Naive thymus-derived CD4-positive, alpha-beta T cell (primary cell): ENCODE measurements at regions not wholly inside any gene's neighbourhood (a gene's known extent, or its start where the extent isn't known, plus 50 kb on each side); places are given as distances from the start of the nearest gene placed in this dataset.

Experiments
- ATAC-seq: fragments of 150-1000 bp; cut with Tn5 transposase; 2 replicates; pipeline ENCODE4 v1.10.0; 2021; ENCODE audit warnings: mild to moderate bottlenecking, moderate library complexity
- CTCF ChIA-PET: fragments of 350-600 bp; sonication (Branson Sonifier 250); formaldehyde crosslinking; loops from one replicate; lab custom pipeline; 2021; ENCODE audit warnings: antibody characterized with exemption; lab: Charles Lee
- POLR2A ChIA-PET: fragments of 350-600 bp; sonication (Branson Sonifier 250); formaldehyde crosslinking; loops from one replicate; lab custom pipeline; 2021; ENCODE audit warnings: antibody characterized with exemption, inconsistent platforms; lab: Charles Lee
- DNase-seq, 9 donors: peaks; one replicate each; pipeline versions ENCODE4 v3.0.0 to v3.0.0-alpha.2; 2020 to 2022; ENCODE audit warnings: mixed read lengths in 1 of 9
- H3K27ac ChIP-seq: one replicate; pipeline ENCODE4 v1.7.0; 2013; ENCODE audit warnings: mild to moderate bottlenecking, low read depth, low read length, moderate library complexity
- H3K27me3 ChIP-seq, 2 donors: one replicate each; pipeline ENCODE4 v1.7.0; 2013; ENCODE audit warnings: low read length in 2 of 2, mild to moderate bottlenecking in 2 of 2, moderate library complexity in 2 of 2; ENCODE audit not compliant: control insufficient read depth in 2 of 2, insufficient read depth in 2 of 2
- H3K36me3 ChIP-seq, 3 experiments: 1 replicate in 2 of 3; 2 replicates in 1 of 3; pipeline ENCODE4 v1.7.0; 2013; ENCODE audit warnings: low read length in 3 of 3, mild to moderate bottlenecking in 3 of 3, moderate library complexity in 1 of 3; ENCODE audit not compliant: insufficient read depth in 3 of 3, control insufficient read depth in 2 of 3
- H3K4me1 ChIP-seq, 2 donors: one replicate each; pipeline ENCODE4 v1.7.0; 2013; ENCODE audit warnings: low read length in 2 of 2, mild to moderate bottlenecking in 2 of 2, moderate library complexity in 1 of 2; ENCODE audit not compliant: control insufficient read depth in 2 of 2, insufficient read depth in 2 of 2
- H3K4me3 ChIP-seq: 2 replicates; pipeline ENCODE4 v1.7.0; 2013; ENCODE audit warnings: mild to moderate bottlenecking, low read length
- H3K9me3 ChIP-seq, 3 experiments: 1 replicate in 2 of 3; 2 replicates in 1 of 3; pipeline ENCODE4 v1.7.0; 2013; ENCODE audit warnings: low read length in 3 of 3; ENCODE audit not compliant: control insufficient read depth in 2 of 3
- H3K27ac Mint-ChIP-seq, 9 donors: one replicate each; pipeline ENCODE4 v1.8.0; 2020 to 2022; ENCODE audit warnings: mixed read lengths in 9 of 9, mild to moderate bottlenecking in 8 of 9, moderate library complexity in 5 of 9, inconsistent platforms in 2 of 9
- H3K27me3 Mint-ChIP-seq, 5 donors: one replicate each; pipeline ENCODE4 v1.8.0; 2021 to 2022; ENCODE audit warnings: mixed read lengths in 5 of 5, mild to moderate bottlenecking in 1 of 5
- H3K36me3 Mint-ChIP-seq, 5 donors: one replicate each; pipeline ENCODE4 v1.8.0; 2020 to 2022; ENCODE audit warnings: mixed read lengths in 5 of 5, mild to moderate bottlenecking in 3 of 5, inconsistent platforms in 1 of 5
- H3K4me1 Mint-ChIP-seq, 7 donors: one replicate each; pipeline ENCODE4 v1.8.0; 2020 to 2022; ENCODE audit warnings: mixed read lengths in 7 of 7, mild to moderate bottlenecking in 3 of 7, inconsistent platforms in 1 of 7
- H3K4me3 Mint-ChIP-seq, 10 donors: one replicate each; pipeline ENCODE4 v1.8.0; 2020 to 2022; ENCODE audit warnings: mild to moderate bottlenecking in 10 of 10, mixed read lengths in 10 of 10, moderate library complexity in 6 of 10, inconsistent platforms in 2 of 10
- H3K9me3 Mint-ChIP-seq, 11 donors: one replicate each; pipeline ENCODE4 v1.8.0; 2020 to 2022; ENCODE audit warnings: mixed read lengths in 11 of 11, mild to moderate bottlenecking in 4 of 11, inconsistent platforms in 1 of 11, moderate library complexity in 1 of 11
- intact Hi-C, 2 donors: fragments of 100-400 bp; cut with micrococcal nuclease; formaldehyde crosslinking; loops; one replicate each; pipeline ENCODE4 v1.15.1; 2023

DNA sequence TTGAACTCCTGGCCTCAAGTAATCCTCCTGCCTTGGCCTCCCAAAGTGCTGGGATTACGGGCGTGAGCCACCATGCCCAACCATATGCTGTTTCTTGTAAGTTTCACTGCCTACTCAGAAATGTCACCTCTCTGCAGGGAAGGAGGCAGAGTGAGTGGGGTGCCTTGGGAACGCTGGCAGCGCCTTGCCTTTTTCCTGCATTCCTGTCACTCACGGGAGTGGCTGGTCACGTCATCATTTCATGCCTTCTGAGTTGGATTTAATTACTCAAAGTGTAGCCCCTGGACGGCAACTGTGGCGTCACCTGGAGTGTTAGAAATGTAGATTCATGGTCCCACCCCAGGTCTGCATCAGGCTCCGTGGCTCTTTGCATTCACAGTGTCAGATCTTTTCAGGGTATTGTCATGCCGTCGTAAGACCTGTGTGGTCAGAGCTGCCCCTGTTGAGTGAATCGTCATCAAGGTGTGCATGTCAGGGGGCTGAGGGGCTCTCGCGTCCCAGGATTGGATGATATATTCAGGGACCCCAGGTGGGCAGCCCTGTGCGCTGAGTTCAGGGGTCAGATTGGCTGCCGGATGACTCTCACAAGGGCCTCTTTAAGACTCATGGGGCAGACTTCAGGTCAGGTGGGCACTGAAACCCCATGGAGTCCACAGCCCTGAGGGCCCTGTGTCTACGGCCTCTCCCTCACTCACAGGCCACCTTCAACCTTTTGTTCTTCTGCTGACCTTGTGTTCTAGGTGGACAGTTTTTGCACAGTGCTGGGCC lies 65.9 kb upstream of the KLHL25 start:
- no peaks in the 10 kb centered on the region for H3K27me3 ChIP-seq
- no peaks in the 10 kb centered on the region for H3K36me3 ChIP-seq
- no peaks in the 10 kb centered on the region for H3K9me3 ChIP-seq
- Mint-ChIP-seq H3K4me3 (no peak overlapping the region), H3K27me3 (peaks cover 14 to 27% (median 26%) of the 10 kb centered on the region in 5 donors), H3K4me1 (peaks cover 0 to 17% (median 9%) of the 10 kb centered on the region in 7 donors), H3K27ac (no peak overlapping the region), H3K36me3 (no peaks in the 10 kb centered on the region), H3K9me3 (no peaks in the 10 kb centered on the region)
- DNase-seq (no peak), ATAC-seq (no peak)
- CTCF ChIA-PET: no interaction called here
- intact Hi-C loops: no loop called here
- POLR2A ChIA-PET: interaction anchor here (0.5 kb wide), 1 partner anchor 33 kb away, joined by 3 read pairs; no protein-coding TSS in a partner anchor
- peaks cover 0 to 7% of the 10 kb centered on the region in 2 donors for H3K4me1 ChIP-seq
- H3K4me3 ChIP-seq: no peak overlapping the region
- H3K27ac ChIP-seq: no peak overlapping the region

DNA sequence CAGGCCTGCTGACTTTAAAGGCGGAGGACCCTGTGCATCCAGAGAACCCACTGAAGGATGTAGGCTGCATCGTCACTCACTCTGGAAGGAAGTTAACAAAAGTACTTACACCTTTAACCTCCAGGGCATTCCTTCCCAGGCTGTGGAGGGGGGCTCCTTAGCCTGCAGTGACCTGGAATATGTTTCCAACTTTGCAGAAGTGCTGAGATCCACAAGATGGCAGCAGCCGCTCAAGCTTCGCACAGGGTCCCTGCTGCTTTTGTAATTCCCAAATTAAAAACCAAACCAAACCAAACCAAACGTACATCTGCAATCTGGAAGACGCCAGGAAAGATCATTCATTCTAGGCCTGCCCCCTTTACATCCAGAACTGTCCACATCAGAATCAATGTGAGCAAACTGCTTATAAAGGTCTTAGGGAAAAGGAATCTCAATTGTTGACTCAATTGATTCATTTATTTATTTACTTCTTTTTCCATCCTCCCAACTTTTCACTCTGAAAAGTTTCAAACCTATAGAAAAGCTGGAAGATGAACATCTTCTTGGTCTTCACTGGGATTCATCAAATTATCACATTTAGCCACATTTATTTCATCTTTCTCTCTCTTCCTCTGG lies 70.5 kb upstream of the KLHL25 start:
- Histone ChIP-seq H3K27me3 (no peaks in the 10 kb centered on the region), H3K4me1 (no peaks in the 10 kb centered on the region), H3K9me3 (no peaks in the 10 kb centered on the region), H3K27ac (no peak overlapping the region), H3K4me3 (no peak overlapping the region), H3K36me3 (no peaks in the 10 kb centered on the region)
- ATAC-seq (no peak), DNase-seq (no peak)
- Mint-ChIP-seq H3K4me3 (no peak overlapping the region), H3K9me3 (no peaks in the 10 kb centered on the region), H3K27ac (no peak overlapping the region), H3K27me3 (peaks cover 0 to 19% (median 0%) of the 10 kb centered on the region in 5 donors), H3K4me1 (peaks cover 0 to 13% (median 8%) of the 10 kb centered on the region in 7 donors), H3K36me3 (no peaks in the 10 kb centered on the region)
- ChIA-PET POLR2A (no interaction called here), CTCF (interaction anchor here (0.6 to 0.9 kb wide), 2 partner anchors 892 to 896 kb away, joined by 3 to 4 read pairs; no protein-coding TSS in a partner anchor)
- intact Hi-C loops: no loop called here

DNA sequence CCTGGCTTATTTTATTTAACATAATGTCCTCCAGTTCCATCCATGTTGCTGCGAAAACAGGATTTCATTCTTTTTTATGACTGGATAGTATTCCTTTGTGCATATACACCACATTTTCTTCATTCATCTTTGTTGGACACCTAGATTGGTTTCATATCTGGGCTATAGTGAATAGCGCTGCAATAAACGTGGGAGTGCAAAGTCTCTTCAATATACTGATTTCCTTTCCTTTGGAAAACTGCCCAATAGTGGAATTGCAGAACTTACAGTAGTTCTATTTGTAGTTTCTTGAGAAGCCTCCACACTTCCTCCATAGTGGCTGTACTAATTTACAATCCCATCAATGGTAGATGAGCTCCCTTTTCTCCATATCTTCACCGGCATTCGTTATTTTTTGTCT lies 72.5 kb upstream of the KLHL25 start:
- intact Hi-C loops: no loop called here
- Histone ChIP-seq H3K4me3 (no peak overlapping the region), H3K9me3 (no peaks in the 10 kb centered on the region), H3K4me1 (no peaks in the 10 kb centered on the region), H3K27ac (no peak overlapping the region), H3K27me3 (no peaks in the 10 kb centered on the region), H3K36me3 (no peaks in the 10 kb centered on the region)
- ChIA-PET POLR2A (no interaction called here), CTCF (no interaction called here)
- peaks cover 0 to 21% (median under 1%) of the 10 kb centered on the region in 5 donors for H3K27me3 Mint-ChIP-seq
- H3K9me3 Mint-ChIP-seq: no peaks in the 10 kb centered on the region
- no peak overlapping the region for H3K4me3 Mint-ChIP-seq
- H3K36me3 Mint-ChIP-seq: no peaks in the 10 kb centered on the region
- DNase-seq (no peak), ATAC-seq (no peak)
- H3K27ac Mint-ChIP-seq: no peak overlapping the region
- peaks cover 0 to 13% (median 8%) of the 10 kb centered on the region in 7 donors for H3K4me1 Mint-ChIP-seq

DNA sequence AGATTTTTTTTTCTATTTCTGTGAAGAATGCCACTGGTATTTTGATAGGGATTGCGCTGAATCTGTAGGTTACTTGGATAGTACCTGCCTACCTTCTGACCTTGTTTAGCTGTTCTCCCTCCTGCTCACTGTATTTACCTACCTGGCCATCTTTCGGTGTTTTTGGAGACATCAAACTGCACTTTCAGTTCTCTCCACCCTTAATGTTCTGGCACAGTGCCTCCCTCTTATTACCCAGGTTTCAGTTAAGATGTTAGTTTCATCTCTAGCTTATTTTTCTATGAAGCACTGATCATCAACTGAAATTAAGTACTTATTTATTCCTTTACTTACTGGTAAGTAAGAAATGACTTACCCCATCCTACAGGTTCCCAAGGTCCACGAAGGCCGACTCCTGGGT lies 74.4 kb upstream of the KLHL25 start:
- ChIA-PET POLR2A (interaction anchor here (0.6 kb wide), 2 partner anchors 75 to 1729 kb away, joined by 3 read pairs; no protein-coding TSS in a partner anchor), CTCF (interaction anchor here (0.9 kb wide), 1 partner anchor 17 kb away, joined by 3 read pairs; no protein-coding TSS in a partner anchor)
- ATAC-seq (no peak), DNase-seq (no peak)
- Mint-ChIP-seq H3K4me3 (no peak overlapping the region), H3K27ac (no peak overlapping the region), H3K9me3 (peaks cover 0 to 2% (median 0%) of the 10 kb centered on the region in 11 donors), H3K27me3 (peaks cover 8 to 24% (median 11%) of the 10 kb centered on the region in 5 donors), H3K36me3 (no peaks in the 10 kb centered on the region), H3K4me1 (peaks cover 0 to 13% (median 8%) of the 10 kb centered on the region in 7 donors)
- Histone ChIP-seq H3K4me3 (no peak overlapping the region), H3K27ac (no peak overlapping the region), H3K9me3 (no peaks in the 10 kb centered on the region), H3K27me3 (no peaks in the 10 kb centered on the region), H3K4me1 (no peaks in the 10 kb centered on the region), H3K36me3 (no peaks in the 10 kb centered on the region)
- intact Hi-C loops: no loop called here

DNA sequence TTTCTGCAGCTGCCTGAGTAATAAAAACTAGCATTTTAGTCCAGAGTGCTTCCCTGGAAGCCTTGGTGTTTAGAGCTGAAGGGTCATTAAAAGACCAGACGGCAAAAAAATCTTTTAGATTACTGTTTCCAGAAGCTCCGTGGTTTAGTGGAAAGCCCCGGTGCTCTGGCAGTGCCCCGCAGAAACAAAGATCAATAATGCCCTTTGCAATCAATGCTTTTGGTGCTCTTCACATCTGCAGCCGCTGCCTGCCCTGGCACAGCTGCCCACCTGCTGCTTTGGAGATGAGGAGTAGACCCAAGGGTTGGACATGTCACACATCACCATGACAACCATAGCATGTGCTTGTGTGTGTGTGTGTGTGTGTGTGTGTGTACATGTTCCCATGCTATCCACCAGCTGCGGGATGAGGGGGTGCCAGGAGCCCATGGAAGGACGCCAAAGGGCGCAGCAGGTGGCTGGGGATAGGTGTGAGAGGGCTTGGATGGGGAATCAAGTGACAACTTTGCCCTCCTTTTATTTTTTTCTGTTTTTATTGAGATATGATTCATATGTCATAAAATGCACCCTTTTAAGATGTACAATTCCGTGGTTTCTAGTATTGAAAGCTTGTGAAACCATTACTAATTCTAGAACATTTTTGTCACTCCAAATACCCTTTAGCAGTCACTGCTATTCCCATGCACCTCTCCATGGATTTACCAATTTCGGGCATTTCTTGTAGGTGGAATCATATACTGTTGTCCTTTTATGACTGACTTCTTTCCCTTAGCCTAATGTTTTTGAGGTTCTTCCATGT lies 75.7 kb upstream of the KLHL25 start:
- CTCF ChIA-PET: no interaction called here

DNA sequence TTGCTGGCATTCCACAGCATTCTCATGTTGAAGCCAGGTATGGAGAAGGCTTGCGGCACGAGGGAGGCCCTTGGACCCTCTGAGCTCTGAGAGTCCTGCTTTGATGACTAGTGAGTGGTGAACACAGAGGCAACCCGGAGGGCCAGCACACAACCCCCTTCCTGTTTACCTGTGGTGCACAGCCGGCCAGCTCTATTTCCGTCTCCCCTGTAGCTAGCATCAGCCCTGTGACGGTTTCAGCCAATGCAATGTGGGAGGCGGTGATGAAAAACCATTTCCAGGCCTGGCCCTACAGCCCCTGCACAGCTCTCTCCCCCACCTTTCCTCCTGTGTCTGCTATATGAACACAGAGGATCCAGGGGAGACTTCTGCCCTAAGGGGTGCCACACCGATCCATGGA lies 76.8 kb upstream of the KLHL25 start:
- H3K27me3 Mint-ChIP-seq: peaks cover 21 to 33% (median 25%) of the 10 kb centered on the region in 5 donors
- CTCF ChIA-PET: no interaction called here
- peaks cover 0 to 2% (median 0%) of the 10 kb centered on the region in 11 donors for H3K9me3 Mint-ChIP-seq
- no peak overlapping the region for H3K4me3 ChIP-seq
- no peak overlapping the region for H3K4me3 Mint-ChIP-seq
- no peaks in the 10 kb centered on the region for H3K36me3 ChIP-seq
- H3K27ac ChIP-seq: no peak overlapping the region
- POLR2A ChIA-PET: no interaction called here
- H3K9me3 ChIP-seq: no peaks in the 10 kb centered on the region
- no peak for DNase-seq
- H3K4me1 Mint-ChIP-seq: peaks cover 0 to 2% (median 0%) of the 10 kb centered on the region in 7 donors
- H3K36me3 Mint-ChIP-seq: no peaks in the 10 kb centered on the region
- H3K4me1 ChIP-seq: no peaks in the 10 kb centered on the region
- intact Hi-C loops: no loop called here
- no peak overlapping the region for H3K27ac Mint-ChIP-seq
- H3K27me3 ChIP-seq: no peaks in the 10 kb centered on the region
- ATAC-seq: no peak

More for the DNA sequence above, 75.7 kb upstream of the KLHL25 start:
- H3K9me3 Mint-ChIP-seq: peaks cover 0 to 2% (median 0%) of the 10 kb centered on the region in 11 donors
- Histone ChIP-seq H3K4me1 (no peaks in the 10 kb centered on the region), H3K36me3 (no peaks in the 10 kb centered on the region), H3K27me3 (no peaks in the 10 kb centered on the region), H3K9me3 (no peaks in the 10 kb centered on the region), H3K4me3 (no peak overlapping the region), H3K27ac (no peak overlapping the region)
- intact Hi-C loops: no loop called here
- ATAC-seq: no peak
- POLR2A ChIA-PET: no interaction called here
- peaks cover 0 to 7% (median 4%) of the 10 kb centered on the region in 7 donors for H3K4me1 Mint-ChIP-seq
- no peak for DNase-seq
- peaks cover 10 to 23% (median 18%) of the 10 kb centered on the region in 5 donors for H3K27me3 Mint-ChIP-seq
- H3K27ac Mint-ChIP-seq: peak overlapping the region in 1 of 9 donors; percentile 68
- no peak overlapping the region for H3K4me3 Mint-ChIP-seq
- no peaks in the 10 kb centered on the region for H3K36me3 Mint-ChIP-seq
